Fibroblast of pulmonary artery (primary cell): ENCODE measurements at regions not wholly inside any gene's neighbourhood (a gene's known extent, or its start where the extent isn't known, plus 50 kb on each side); places are given as distances from the start of the nearest gene placed in this dataset.

Experiments
- DNase-seq: peaks from one replicate; pipeline ENCODE4 v3.0.0-alpha.2; 2010; ENCODE audit warnings: low read depth
- H3K4me3 ChIP-seq: replicated peaks from 2 replicates; pipeline ENCODE4 v1.5.1; 2011; ENCODE audit warnings: low read depth, mild to moderate bottlenecking, control low read depth, low read length, moderate library complexity
- TF ChIP-seq, protein P1 (sequence below): IDR thresholded peaks from 2 replicates; pipeline ENCODE4 v1.5.1; 2011; ENCODE audit warnings: mild to moderate bottlenecking, control low read depth, low read length, inconsistent platforms; ENCODE audit errors: missing control alignments

DNA sequence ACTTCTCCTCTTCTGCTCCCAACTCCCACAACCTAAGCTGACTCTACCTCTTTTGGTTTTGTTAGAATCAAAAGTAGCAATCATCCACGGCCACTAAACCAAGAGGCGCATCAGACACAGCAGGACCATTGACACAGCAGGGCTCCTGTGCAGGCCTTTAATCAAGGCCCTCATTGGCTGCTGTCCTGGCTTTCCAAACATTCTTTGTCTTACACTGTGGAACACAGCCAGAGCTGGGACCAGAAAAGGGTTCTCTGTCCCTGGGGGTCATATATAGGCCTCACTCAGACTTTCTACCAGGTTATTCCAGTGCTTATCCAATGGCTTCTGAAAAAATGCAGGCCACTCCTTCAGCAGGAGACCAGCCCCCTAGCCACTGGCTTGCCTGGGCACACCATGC, 212.7 kb upstream of the NTM start:
- TF ChIP-seq, protein P1, sequence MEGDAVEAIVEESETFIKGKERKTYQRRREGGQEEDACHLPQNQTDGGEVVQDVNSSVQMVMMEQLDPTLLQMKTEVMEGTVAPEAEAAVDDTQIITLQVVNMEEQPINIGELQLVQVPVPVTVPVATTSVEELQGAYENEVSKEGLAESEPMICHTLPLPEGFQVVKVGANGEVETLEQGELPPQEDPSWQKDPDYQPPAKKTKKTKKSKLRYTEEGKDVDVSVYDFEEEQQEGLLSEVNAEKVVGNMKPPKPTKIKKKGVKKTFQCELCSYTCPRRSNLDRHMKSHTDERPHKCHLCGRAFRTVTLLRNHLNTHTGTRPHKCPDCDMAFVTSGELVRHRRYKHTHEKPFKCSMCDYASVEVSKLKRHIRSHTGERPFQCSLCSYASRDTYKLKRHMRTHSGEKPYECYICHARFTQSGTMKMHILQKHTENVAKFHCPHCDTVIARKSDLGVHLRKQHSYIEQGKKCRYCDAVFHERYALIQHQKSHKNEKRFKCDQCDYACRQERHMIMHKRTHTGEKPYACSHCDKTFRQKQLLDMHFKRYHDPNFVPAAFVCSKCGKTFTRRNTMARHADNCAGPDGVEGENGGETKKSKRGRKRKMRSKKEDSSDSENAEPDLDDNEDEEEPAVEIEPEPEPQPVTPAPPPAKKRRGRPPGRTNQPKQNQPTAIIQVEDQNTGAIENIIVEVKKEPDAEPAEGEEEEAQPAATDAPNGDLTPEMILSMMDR, result no peak
- no peak for DNase-seq
- H3K4me3 ChIP-seq, result no peak overlapping the region

DNA sequence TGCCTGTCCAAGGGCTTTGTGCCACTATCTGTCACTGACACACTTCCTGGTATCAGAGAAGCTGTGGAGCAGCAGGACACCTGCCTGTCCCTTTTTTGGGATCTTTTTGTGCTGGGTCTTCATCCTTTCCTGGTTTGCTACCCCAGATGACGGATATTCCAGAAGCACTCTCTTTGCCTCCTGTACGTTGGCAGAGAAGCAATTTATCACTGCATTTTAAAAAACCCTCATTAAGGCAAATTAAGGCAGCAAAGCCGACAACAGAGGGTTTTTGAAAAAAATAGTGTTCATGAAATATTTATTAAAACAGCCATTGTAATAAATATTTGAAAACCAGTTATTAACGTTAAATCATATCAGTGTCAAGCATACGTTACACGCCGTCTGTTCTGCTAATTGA, 209.6 kb upstream of the NTM start:
- TF ChIP-seq, protein P1, result no peak
- no peak overlapping the region for H3K4me3 ChIP-seq
- no peak for DNase-seq

DNA sequence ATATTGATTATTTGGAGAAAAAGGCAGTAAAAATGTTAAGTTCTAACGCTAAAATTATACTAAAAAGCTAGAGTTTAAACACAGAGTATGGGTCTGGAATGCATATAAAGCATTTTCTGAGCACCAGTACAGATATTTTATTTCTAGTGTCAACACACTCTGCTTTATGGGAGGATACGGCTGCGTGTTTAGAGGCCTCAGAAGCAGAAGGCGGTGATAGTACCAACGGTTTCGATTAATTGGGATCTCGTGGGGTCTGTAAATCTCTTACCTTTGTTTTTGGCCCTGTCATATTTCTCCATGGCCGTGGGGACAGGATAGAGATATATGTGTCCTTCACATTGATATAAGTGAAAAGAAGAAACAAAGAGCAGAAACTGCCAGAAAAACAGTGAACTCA, 206.8 kb upstream of the NTM start:
- TF ChIP-seq, protein P1, result no peak
- no peak overlapping the region for H3K4me3 ChIP-seq

DNA sequence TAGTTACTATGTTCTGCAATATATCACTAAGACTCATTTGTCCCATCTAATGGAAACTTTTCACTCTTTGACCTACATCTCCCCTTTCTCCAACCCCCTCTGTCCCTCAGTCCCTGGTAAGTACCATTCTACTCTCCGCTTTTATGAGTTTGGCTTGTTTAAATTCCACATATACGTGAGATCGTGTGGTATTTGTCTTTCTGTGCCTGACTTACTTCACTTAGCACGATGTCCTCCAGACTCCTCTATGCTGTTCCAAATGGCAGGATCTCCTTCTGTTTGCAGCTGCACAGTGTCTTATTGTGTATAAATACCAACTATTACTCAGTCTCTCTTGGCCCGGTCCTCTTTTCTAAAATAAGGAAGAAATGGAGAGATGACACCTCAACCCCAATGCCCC, 205.4 kb upstream of the NTM start:
- no peak for DNase-seq
- no peak overlapping the region for H3K4me3 ChIP-seq
- TF ChIP-seq, protein P1, result no peak

More for the DNA sequence above, 206.8 kb upstream of the NTM start:
- DNase-seq, result no peak

- TF ChIP-seq, protein P1, result no peak
- H3K4me3 ChIP-seq, result no peak overlapping the region
- no peak for DNase-seq
Measured at GRCh38 chr11:131168839-131169713, 201.3 kb upstream of the NTM start.

GRCh38 chr11:131172011-131172410, 198.4 kb upstream of the NTM start:
- TF ChIP-seq, protein P1, result no peak
- H3K4me3 ChIP-seq, result no peak overlapping the region
- DNase-seq, result no peak

- no peak overlapping the region for H3K4me3 ChIP-seq
- TF ChIP-seq, protein P1, result no peak
- no peak for DNase-seq
Measured at GRCh38 chr11:131178020-131178419, 192.4 kb upstream of the NTM start.
